ENCODE measurements at regions not wholly inside any gene's neighbourhood (a gene's known extent, or its start where the extent isn't known, plus 50 kb on each side); places are given as distances from the start of the nearest gene placed in this dataset.

- no peak for FAIRE-seq
- DNase-seq (ENCODE audit: insufficient read length, low spot score): no peak
- TF ChIP-seq POLR2AphosphoS5 (IDR thresholded peaks at IDR 0.05; ENCODE audit: low read depth, low read length) (no peak), SPI1 (IDR thresholded peaks at IDR 0.05; ENCODE audit: low read depth, low read length) (no peak), TAF1 (IDR thresholded peaks at IDR 0.05; ENCODE audit: low read depth, low read length) (no peak), PAX5 (IDR thresholded peaks at IDR 0.05; ENCODE audit: insufficient read depth, low read length, severe bottlenecking) (no peak), POU2F2 (IDR thresholded peaks at IDR 0.05; ENCODE audit: low read depth, low read length) (no peak), POLR2A (IDR thresholded peaks at IDR 0.05; ENCODE audit: low read depth, low read length) (no peak)
Observed at GRCh38 chr4:126738527-126738923, 894.2 kb upstream of the INTU start.

DNA sequence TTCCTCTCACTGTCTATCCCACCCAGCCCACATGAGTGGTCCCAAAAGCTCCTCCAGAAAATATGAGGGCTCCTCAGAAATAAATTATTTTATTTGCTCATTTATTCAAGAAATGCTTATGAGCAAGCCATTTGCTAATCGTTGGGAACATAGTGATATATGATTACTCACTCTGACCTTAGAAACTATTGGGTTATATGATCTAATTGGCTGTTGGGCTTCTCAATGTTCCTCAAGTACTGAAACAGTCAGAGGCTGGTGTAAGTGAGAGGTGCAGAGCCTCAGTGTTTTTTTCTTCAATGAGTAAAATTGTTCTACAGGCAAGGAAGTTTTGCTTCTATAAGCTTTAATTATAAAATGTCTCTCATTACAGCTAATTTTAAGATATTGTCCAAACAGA lies 893.8 kb upstream of the INTU start:
- no peak for FAIRE-seq
- TF ChIP-seq POLR2A (IDR thresholded peaks at IDR 0.05; ENCODE audit: low read depth, low read length) (no peak), POLR2AphosphoS5 (IDR thresholded peaks at IDR 0.05; ENCODE audit: low read depth, low read length) (no peak), PAX5 (IDR thresholded peaks at IDR 0.05; ENCODE audit: insufficient read depth, low read length, severe bottlenecking) (no peak), POU2F2 (IDR thresholded peaks at IDR 0.05; ENCODE audit: low read depth, low read length) (no peak), TAF1 (IDR thresholded peaks at IDR 0.05; ENCODE audit: low read depth, low read length) (no peak), SPI1 (IDR thresholded peaks at IDR 0.05; ENCODE audit: low read depth, low read length) (no peak)
- no peak for DNase-seq (ENCODE audit: insufficient read length, low spot score)

DNA sequence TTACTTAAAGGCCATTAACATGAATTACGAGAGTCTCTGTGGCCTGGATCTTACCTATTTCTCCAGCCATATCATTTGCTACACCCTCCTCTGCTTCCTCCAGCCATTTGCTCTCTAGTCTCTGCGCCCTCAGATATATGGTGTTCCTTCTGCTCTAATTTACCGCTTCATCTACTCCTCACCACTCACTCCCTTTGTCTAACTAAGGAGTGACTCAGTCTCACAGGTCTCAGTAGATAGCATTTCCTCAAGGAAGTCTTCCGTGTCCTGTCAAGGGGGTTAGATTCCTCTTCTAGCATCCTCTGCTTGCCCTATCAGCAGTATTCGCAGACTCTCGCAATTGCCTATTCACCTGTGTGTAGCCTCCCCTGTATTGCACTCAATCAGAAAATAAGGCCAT lies 892.1 kb upstream of the INTU start:
- FAIRE-seq (no peak), DNase-seq (ENCODE audit: insufficient read length, low spot score) (no peak)
- no peak for TF ChIP-seq POLR2A (IDR thresholded peaks at IDR 0.05; ENCODE audit: low read depth, low read length)
- TF ChIP-seq SPI1 (IDR thresholded peaks at IDR 0.05; ENCODE audit: low read depth, low read length): no peak
- TF ChIP-seq TAF1 (IDR thresholded peaks at IDR 0.05; ENCODE audit: low read depth, low read length): no peak
- no peak for TF ChIP-seq POU2F2 (IDR thresholded peaks at IDR 0.05; ENCODE audit: low read depth, low read length)
- no peak for TF ChIP-seq POLR2AphosphoS5 (IDR thresholded peaks at IDR 0.05; ENCODE audit: low read depth, low read length)

DNA sequence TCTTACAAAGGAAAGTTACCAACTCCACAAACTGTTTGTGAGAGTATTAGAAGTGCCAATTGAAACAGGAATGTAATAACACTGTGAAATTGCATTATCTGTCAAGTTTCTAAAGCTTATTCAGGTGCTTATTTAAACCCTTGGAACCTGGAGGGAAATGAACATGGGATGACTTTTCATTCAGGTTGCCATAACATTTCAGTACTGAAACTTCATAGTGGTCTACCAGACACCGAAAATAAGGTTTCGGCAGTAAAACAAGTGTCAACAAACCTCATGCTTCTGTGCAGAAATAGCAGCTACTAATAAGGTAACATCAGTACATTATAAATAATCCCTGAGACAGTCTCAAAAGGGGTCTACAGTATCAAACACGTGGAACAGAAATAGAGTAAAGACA lies 890.7 kb upstream of the INTU start:
- DNase-seq (ENCODE audit: insufficient read length, low spot score): no peak
- TF ChIP-seq POU2F2 (IDR thresholded peaks at IDR 0.05; ENCODE audit: low read depth, low read length) (no peak), SPI1 (IDR thresholded peaks at IDR 0.05; ENCODE audit: low read depth, low read length) (no peak), POLR2A (IDR thresholded peaks at IDR 0.05; ENCODE audit: low read depth, low read length) (no peak), TAF1 (IDR thresholded peaks at IDR 0.05; ENCODE audit: low read depth, low read length) (no peak), PAX5 (IDR thresholded peaks at IDR 0.05; ENCODE audit: insufficient read depth, low read length, severe bottlenecking) (no peak), POLR2AphosphoS5 (IDR thresholded peaks at IDR 0.05; ENCODE audit: low read depth, low read length) (no peak)
- FAIRE-seq: no peak

DNA sequence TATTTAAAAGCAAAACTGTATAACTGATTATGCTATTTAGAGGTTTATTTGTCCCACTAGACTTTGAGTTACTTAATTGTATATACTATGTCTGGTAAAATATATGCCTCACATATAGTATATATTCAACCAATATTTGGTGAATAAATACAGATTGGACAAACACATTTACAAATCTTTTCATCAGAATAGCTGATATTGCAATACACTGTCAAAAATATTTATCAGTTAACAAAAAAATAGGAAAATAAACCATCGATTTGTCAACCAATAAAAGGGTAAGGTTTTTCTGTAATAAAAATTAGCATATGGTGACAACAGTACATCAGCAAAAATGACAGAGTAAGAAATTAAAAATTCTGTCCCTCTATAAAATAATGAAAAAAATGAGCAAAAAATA lies 889.9 kb upstream of the INTU start:
- DNase-seq (ENCODE audit: insufficient read length, low spot score): no peak
- FAIRE-seq: no peak
- TF ChIP-seq POU2F2 (IDR thresholded peaks at IDR 0.05; ENCODE audit: low read depth, low read length) (no peak), TAF1 (IDR thresholded peaks at IDR 0.05; ENCODE audit: low read depth, low read length) (no peak), POLR2A (IDR thresholded peaks at IDR 0.05; ENCODE audit: low read depth, low read length) (no peak), SPI1 (IDR thresholded peaks at IDR 0.05; ENCODE audit: low read depth, low read length) (no peak), POLR2AphosphoS5 (IDR thresholded peaks at IDR 0.05; ENCODE audit: low read depth, low read length) (no peak), PAX5 (IDR thresholded peaks at IDR 0.05; ENCODE audit: insufficient read depth, low read length, severe bottlenecking) (no peak)

GRCh38 chr4:126748736-126749135 lies 884.0 kb upstream of the INTU start:
- no peak for FAIRE-seq
- TF ChIP-seq PAX5 (IDR thresholded peaks at IDR 0.05; ENCODE audit: insufficient read depth, low read length, severe bottlenecking): no peak

GRCh38 chr4:126750723-126751122 lies 882.0 kb upstream of the INTU start:
- FAIRE-seq (no peak), DNase-seq (ENCODE audit: insufficient read length, low spot score) (no peak)
- TF ChIP-seq TAF1 (IDR thresholded peaks at IDR 0.05; ENCODE audit: low read depth, low read length): no peak
- TF ChIP-seq SPI1 (IDR thresholded peaks at IDR 0.05; ENCODE audit: low read depth, low read length): no peak
- no peak for TF ChIP-seq POLR2A (IDR thresholded peaks at IDR 0.05; ENCODE audit: low read depth, low read length)
- no peak for TF ChIP-seq POLR2AphosphoS5 (IDR thresholded peaks at IDR 0.05; ENCODE audit: low read depth, low read length)
- no peak for TF ChIP-seq PAX5 (IDR thresholded peaks at IDR 0.05; ENCODE audit: insufficient read depth, low read length, severe bottlenecking)
- no peak for TF ChIP-seq POU2F2 (IDR thresholded peaks at IDR 0.05; ENCODE audit: low read depth, low read length)

More at GRCh38 chr4:126748736-126749135, 884.0 kb upstream of the INTU start:
- no peak for DNase-seq (ENCODE audit: insufficient read length, low spot score)

GRCh38 chr4:126752126-126752525 lies 880.6 kb upstream of the INTU start:
- FAIRE-seq (no peak), DNase-seq (ENCODE audit: insufficient read length, low spot score) (no peak)
- TF ChIP-seq POLR2A (IDR thresholded peaks at IDR 0.05; ENCODE audit: low read depth, low read length) (no peak), POU2F2 (IDR thresholded peaks at IDR 0.05; ENCODE audit: low read depth, low read length) (no peak), TAF1 (IDR thresholded peaks at IDR 0.05; ENCODE audit: low read depth, low read length) (no peak), SPI1 (IDR thresholded peaks at IDR 0.05; ENCODE audit: low read depth, low read length) (no peak), POLR2AphosphoS5 (IDR thresholded peaks at IDR 0.05; ENCODE audit: low read depth, low read length) (no peak), PAX5 (IDR thresholded peaks at IDR 0.05; ENCODE audit: insufficient read depth, low read length, severe bottlenecking) (no peak)

DNA sequence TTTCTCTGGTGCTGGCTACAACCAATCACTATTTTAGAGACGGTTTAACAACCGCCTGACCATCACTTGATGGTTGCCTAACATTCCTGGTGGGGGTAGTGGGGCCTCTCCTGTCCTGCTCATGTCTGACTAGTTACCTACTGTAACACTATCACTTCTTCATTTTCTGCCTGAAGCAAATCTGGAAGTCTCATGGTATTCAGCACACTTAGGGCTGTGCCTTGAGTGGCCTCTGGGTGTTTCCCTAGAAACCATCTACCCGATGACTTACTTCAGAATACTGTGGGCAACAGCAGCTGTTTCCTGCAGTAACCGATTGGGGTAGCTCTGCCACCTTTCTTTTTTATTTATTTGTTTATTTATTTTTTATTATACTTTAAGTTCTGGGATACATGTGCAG lies 880.1 kb upstream of the INTU start:
- no peak for FAIRE-seq
- DNase-seq (ENCODE audit: insufficient read length, low spot score): no peak
- no peak for TF ChIP-seq TAF1 (IDR thresholded peaks at IDR 0.05; ENCODE audit: low read depth, low read length)
- TF ChIP-seq POU2F2 (IDR thresholded peaks at IDR 0.05; ENCODE audit: low read depth, low read length): no peak
- no peak for TF ChIP-seq POLR2A (IDR thresholded peaks at IDR 0.05; ENCODE audit: low read depth, low read length)
- no peak for TF ChIP-seq PAX5 (IDR thresholded peaks at IDR 0.05; ENCODE audit: insufficient read depth, low read length, severe bottlenecking)
- no peak for TF ChIP-seq SPI1 (IDR thresholded peaks at IDR 0.05; ENCODE audit: low read depth, low read length)
- TF ChIP-seq POLR2AphosphoS5 (IDR thresholded peaks at IDR 0.05; ENCODE audit: low read depth, low read length): no peak

DNA sequence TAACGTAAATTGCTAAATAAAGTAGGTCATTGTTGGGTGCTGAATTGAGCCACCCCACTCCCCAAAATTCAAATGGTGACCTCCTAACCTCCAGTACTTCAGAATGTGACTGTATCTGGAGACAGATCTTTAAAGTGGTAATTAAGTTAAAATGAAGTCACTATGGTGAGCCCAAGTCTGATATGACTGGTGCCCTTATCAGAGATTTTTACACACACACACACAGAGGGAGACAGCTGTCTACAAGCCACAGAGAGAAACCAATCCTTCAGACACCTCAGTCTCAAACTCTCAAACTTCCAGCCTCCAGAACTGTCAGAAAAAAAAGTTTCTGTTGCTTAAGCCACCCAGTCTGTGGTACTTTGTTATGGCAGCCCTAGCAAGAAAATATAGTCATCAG lies 879.2 kb upstream of the INTU start:
- TF ChIP-seq POU2F2 (IDR thresholded peaks at IDR 0.05; ENCODE audit: low read depth, low read length) (no peak), PAX5 (IDR thresholded peaks at IDR 0.05; ENCODE audit: insufficient read depth, low read length, severe bottlenecking) (no peak), TAF1 (IDR thresholded peaks at IDR 0.05; ENCODE audit: low read depth, low read length) (no peak), POLR2AphosphoS5 (IDR thresholded peaks at IDR 0.05; ENCODE audit: low read depth, low read length) (no peak), POLR2A (IDR thresholded peaks at IDR 0.05; ENCODE audit: low read depth, low read length) (no peak), SPI1 (IDR thresholded peaks at IDR 0.05; ENCODE audit: low read depth, low read length) (no peak)
- DNase-seq (ENCODE audit: insufficient read length, low spot score) (no peak), FAIRE-seq (no peak)
